ENCODE measurements at regions not wholly inside any gene's neighbourhood (a gene's known extent, or its start where the extent isn't known, plus 50 kb on each side); places are given as distances from the start of the nearest gene placed in this dataset.

DNA sequence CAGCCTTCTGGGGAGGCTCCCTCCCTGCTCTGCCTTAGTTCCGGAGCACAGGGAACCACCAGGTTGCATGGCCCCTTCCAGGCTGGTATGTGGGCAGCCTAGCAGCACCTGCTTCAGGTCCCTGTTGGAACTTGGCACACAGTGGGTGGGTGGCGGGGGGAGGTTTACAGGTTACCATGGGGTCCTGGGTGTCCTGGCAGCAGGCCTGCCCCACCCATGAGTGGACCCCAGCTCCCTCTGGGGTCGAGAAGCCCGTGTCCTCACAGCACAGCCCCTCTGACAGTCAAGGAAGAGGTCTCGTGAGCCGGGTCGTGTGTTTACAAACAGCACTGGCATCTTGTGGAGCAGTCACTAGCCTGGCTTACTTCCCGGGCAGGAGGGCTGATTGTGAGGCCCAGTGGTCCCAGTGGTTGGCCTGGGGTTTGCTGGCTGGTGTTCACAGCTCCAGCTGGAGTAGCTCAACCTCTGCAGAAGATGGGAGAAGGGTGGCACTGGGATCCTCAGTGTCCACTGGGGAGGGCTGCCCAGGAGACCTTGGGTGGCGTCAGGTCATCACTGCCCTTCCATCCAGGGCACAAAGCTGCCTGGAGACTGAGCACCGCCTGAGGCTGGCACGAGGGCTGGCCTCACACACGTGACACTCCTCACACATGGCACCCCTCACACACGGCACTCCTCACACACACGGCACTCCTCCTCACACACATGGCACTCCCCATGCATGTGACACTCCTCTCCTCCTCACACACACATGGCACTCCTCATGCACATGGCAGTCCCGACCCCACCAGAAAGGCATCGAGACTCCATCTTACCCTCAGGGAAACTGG, 100.9 kb downstream of the RIPK4 start:
- no peak for DNase-seq
- no peak overlapping the region for H3K4me3 Mint-ChIP-seq
- no peak for ATAC-seq
- no peaks in the 10 kb centered on the region for H3K4me1 Mint-ChIP-seq
- H3K27ac Mint-ChIP-seq: no peak overlapping the region
- peaks cover 3% of the 10 kb centered on the region for H3K27me3 Mint-ChIP-seq
- H3K36me3 Mint-ChIP-seq (ENCODE audit: low read depth): no peaks in the 10 kb centered on the region
- H3K9me3 Mint-ChIP-seq: no peaks in the 10 kb centered on the region

DNA sequence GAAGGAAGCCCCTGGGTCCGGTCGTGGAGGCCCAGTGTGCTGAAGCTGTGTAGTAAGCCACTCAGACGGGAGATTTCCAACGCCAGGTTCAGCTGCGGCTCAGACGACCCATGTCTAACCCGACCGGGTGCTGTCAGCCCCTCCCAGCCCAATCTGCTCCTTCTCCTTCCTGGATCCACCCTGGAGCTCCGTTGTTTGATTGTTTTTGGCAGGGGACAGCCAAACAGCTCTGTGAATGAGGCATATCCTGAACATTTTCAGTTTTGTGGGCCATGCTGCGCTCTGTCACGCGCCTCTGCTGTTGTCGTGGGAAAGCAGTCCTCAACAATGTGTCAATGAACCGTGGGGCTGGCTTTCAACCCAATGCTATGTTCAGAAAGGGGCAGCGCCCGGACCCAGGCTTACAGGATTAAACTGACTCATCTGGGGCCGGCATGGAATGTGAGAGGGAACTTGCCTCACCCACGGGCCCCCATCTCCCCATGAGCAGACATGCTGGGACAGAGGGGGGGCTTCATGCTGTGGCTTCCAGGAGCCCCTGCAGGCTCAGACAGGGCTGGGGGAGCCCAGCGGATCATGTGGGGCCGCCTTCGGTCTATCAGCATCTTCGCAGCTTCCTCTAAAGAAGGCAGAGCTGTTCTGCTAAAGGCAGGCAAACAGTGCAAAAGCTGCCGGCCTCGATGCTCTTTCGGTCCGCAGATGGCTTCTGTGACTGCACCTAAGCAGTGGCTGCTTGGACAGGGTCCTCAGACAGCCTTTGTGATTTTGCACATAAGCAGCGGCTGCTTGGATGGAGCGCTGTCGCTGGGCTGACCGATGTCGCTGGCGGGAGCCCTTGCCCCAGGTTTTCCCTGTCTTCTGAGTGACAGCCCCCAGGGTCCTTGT, 101.7 kb downstream of the RIPK4 start:
- H3K27ac Mint-ChIP-seq: no peak overlapping the region
- no peaks in the 10 kb centered on the region for H3K9me3 Mint-ChIP-seq
- H3K36me3 Mint-ChIP-seq (ENCODE audit: low read depth): no peaks in the 10 kb centered on the region
- ATAC-seq (no peak), DNase-seq (no peak)
- peaks cover 8% of the 10 kb centered on the region for H3K27me3 Mint-ChIP-seq
- no peaks in the 10 kb centered on the region for H3K4me1 Mint-ChIP-seq
- no peak overlapping the region for H3K4me3 Mint-ChIP-seq

DNA sequence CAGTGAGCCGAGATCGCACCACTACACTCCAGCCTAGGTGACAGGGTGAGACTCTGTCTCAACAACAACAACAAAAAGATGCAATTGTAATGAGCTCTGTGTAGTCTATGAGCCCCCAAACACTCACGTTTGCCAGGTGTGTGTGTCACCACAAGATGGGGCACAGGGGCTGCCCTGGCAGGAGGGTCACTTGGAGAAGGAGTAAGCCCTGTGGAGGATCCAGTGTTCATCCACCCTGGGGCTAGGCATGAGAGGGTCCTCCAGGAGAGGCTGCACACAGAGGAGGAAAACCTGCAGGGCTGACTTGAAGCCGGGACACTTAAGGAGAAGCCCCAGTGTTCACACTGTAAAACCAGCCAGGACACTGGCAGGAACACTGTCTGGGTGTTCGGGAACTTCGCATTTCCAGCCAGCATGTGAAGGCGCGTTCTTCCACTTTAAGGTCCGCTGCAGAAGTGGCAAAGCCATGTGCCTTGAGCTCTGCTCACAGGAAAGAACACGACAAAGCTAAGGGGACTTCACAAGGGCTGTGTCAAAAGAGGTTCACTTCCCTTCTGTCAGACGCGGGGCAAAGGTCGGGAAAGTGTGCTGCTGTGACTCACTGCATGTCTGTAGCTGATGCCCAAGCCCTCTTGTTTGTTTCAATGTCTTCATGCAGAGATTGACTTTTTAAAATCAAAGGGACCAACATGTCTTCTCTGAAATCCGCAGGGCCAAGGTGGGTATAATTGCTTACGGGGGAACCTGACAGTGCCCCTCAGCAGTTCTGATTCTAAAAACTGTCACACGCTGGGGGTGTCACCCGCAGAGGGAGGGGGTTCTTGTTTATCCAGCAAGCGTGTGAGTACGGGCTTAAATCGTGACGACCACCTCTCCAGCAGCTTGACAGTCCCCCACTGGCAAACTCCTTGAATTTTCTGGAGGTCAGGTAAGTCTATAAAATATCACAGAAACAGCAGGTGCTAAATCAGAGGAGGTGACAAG, 102.8 kb downstream of the RIPK4 start:
- Mint-ChIP-seq H3K27me3 (peaks cover 8% of the 10 kb centered on the region), H3K9me3 (no peaks in the 10 kb centered on the region), H3K4me1 (no peaks in the 10 kb centered on the region), H3K4me3 (no peak overlapping the region), H3K36me3 (ENCODE audit: low read depth) (no peaks in the 10 kb centered on the region), H3K27ac (no peak overlapping the region)
- ATAC-seq: no peak
- DNase-seq: no peak

- no peak for DNase-seq
- ATAC-seq: no peak
- H3K4me1 Mint-ChIP-seq: no peaks in the 10 kb centered on the region
- no peaks in the 10 kb centered on the region for H3K36me3 Mint-ChIP-seq (ENCODE audit: low read depth)
- H3K4me3 Mint-ChIP-seq: no peak overlapping the region
- H3K27ac Mint-ChIP-seq: no peak overlapping the region
- H3K9me3 Mint-ChIP-seq: no peaks in the 10 kb centered on the region
- H3K27me3 Mint-ChIP-seq: peaks cover 8% of the 10 kb centered on the region
These were observed 104.1 kb downstream of the RIPK4 start for GRCh38 chr21:41662761-41663160.

- Mint-ChIP-seq H3K9me3 (no peaks in the 10 kb centered on the region), H3K4me3 (no peak overlapping the region), H3K4me1 (no peaks in the 10 kb centered on the region), H3K27ac (no peak overlapping the region), H3K27me3 (peaks cover 10% of the 10 kb centered on the region), H3K36me3 (ENCODE audit: low read depth) (no peaks in the 10 kb centered on the region)
- DNase-seq (no peak), ATAC-seq (no peak)
These were observed 104.7 kb downstream of the RIPK4 start for GRCh38 chr21:41662161-41662560.

- ATAC-seq: no peak
- H3K27me3 Mint-ChIP-seq: peaks cover 10% of the 10 kb centered on the region
- H3K4me3 Mint-ChIP-seq: no peak overlapping the region
- no peaks in the 10 kb centered on the region for H3K9me3 Mint-ChIP-seq
- no peak for DNase-seq
- no peak overlapping the region for H3K27ac Mint-ChIP-seq
- H3K36me3 Mint-ChIP-seq (ENCODE audit: low read depth): no peaks in the 10 kb centered on the region
- no peaks in the 10 kb centered on the region for H3K4me1 Mint-ChIP-seq
These were observed 106.1 kb downstream of the RIPK4 start for GRCh38 chr21:41660748-41661147.

- Mint-ChIP-seq H3K9me3 (no peaks in the 10 kb centered on the region), H3K36me3 (ENCODE audit: low read depth) (no peaks in the 10 kb centered on the region), H3K4me3 (no peak overlapping the region), H3K27me3 (peaks cover 14% of the 10 kb centered on the region), H3K27ac (no peak overlapping the region), H3K4me1 (no peaks in the 10 kb centered on the region)
- ATAC-seq (peak; percentile 13), DNase-seq (no peak)
These were observed 106.9 kb downstream of the RIPK4 start for GRCh38 chr21:41659791-41660560.

- ATAC-seq: no peak
- Mint-ChIP-seq H3K4me1 (no peaks in the 10 kb centered on the region), H3K27ac (no peak overlapping the region), H3K9me3 (no peaks in the 10 kb centered on the region), H3K36me3 (ENCODE audit: low read depth) (no peaks in the 10 kb centered on the region), H3K4me3 (no peak overlapping the region), H3K27me3 (peaks cover 11% of the 10 kb centered on the region)
- DNase-seq: no peak
These were observed 109.8 kb downstream of the RIPK4 start for GRCh38 chr21:41656946-41657525.

DNA sequence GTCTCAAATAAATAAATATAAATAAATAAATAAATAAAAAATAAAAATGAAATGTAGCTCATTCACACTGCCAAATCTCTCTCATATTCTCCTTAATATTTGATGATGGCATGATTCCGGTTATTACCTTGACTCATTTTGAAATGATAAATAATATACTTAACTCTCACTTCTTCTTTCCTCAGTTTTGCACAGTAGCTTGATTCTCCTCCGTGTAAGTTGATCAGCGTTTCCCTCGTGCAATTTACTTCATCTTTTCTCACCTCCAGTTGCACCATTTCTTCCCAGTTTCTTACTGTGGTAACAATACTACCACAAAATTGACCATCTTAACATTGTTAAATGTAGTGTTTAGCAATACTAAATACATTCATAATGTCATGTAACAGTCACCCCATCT, 111.6 kb downstream of the RIPK4 start:
- no peak for DNase-seq
- no peak overlapping the region for H3K4me3 Mint-ChIP-seq
- H3K36me3 Mint-ChIP-seq (ENCODE audit: low read depth): no peaks in the 10 kb centered on the region
- no peaks in the 10 kb centered on the region for H3K9me3 Mint-ChIP-seq
- no peak for ATAC-seq
- peaks cover 10% of the 10 kb centered on the region for H3K27me3 Mint-ChIP-seq
- no peaks in the 10 kb centered on the region for H3K4me1 Mint-ChIP-seq
- no peak overlapping the region for H3K27ac Mint-ChIP-seq

- H3K4me1 Mint-ChIP-seq: no peaks in the 10 kb centered on the region
- ATAC-seq (no peak), DNase-seq (no peak)
- H3K36me3 Mint-ChIP-seq (ENCODE audit: low read depth): no peaks in the 10 kb centered on the region
- H3K27me3 Mint-ChIP-seq: peaks cover 10% of the 10 kb centered on the region
- no peak overlapping the region for H3K4me3 Mint-ChIP-seq
- H3K9me3 Mint-ChIP-seq: no peaks in the 10 kb centered on the region
- H3K27ac Mint-ChIP-seq: no peak overlapping the region
These were observed 112.8 kb downstream of the RIPK4 start for GRCh38 chr21:41653954-41654491.

GRCh38 chr21:41653243-41653953, 113.5 kb downstream of the RIPK4 start:
- Mint-ChIP-seq H3K27me3 (peaks cover 10% of the 10 kb centered on the region), H3K4me3 (no peak overlapping the region), H3K36me3 (ENCODE audit: low read depth) (no peaks in the 10 kb centered on the region), H3K9me3 (no peaks in the 10 kb centered on the region), H3K27ac (no peak overlapping the region), H3K4me1 (no peaks in the 10 kb centered on the region)
- no peak for ATAC-seq
- DNase-seq: no peak

- Mint-ChIP-seq H3K4me3 (no peak overlapping the region), H3K36me3 (ENCODE audit: low read depth) (no peaks in the 10 kb centered on the region), H3K27ac (no peak overlapping the region), H3K27me3 (peaks cover 7% of the 10 kb centered on the region), H3K4me1 (no peaks in the 10 kb centered on the region), H3K9me3 (no peaks in the 10 kb centered on the region)
- DNase-seq: no peak
- no peak for ATAC-seq
These were observed 115.0 kb downstream of the RIPK4 start for GRCh38 chr21:41651830-41652229.

- no peak for ATAC-seq
- Mint-ChIP-seq H3K4me1 (no peaks in the 10 kb centered on the region), H3K27ac (no peak overlapping the region), H3K9me3 (no peaks in the 10 kb centered on the region), H3K36me3 (ENCODE audit: low read depth) (no peaks in the 10 kb centered on the region), H3K27me3 (peaks cover 7% of the 10 kb centered on the region), H3K4me3 (no peak overlapping the region)
- DNase-seq: no peak
These were observed 115.4 kb downstream of the RIPK4 start for GRCh38 chr21:41651406-41651805.
